Liver (tissue), 8 donors: ENCODE measurements at regions not wholly inside any gene's neighbourhood (a gene's known extent, or its start where the extent isn't known, plus 50 kb on each side); places are given as distances from the start of the nearest gene placed in this dataset.

Experiments used
- DNase-seq: peaks from one replicate; pipeline ENCODE4 v3.0.0-alpha.2; 2017; ENCODE audit warnings: low spot score
- H3K27ac ChIP-seq, 2 donors: one replicate each; pipeline ENCODE4 v1.7.0; 2013; ENCODE audit warnings: inconsistent platforms in 2 of 2, low read length in 2 of 2, control low read depth in 1 of 2, low read depth in 1 of 2, mild to moderate bottlenecking in 1 of 2
- H3K27me3 ChIP-seq, 4 donors: one replicate each; pipeline versions ENCODE4 v1.6.1 to v1.7.0; 2013; ENCODE audit warnings: low read length in 3 of 4, inconsistent platforms in 1 of 4, mild to moderate bottlenecking in 1 of 4, moderate library complexity in 1 of 4; ENCODE audit not compliant: control insufficient read depth in 4 of 4, insufficient read depth in 4 of 4
- H3K36me3 ChIP-seq, 4 donors: one replicate each; pipeline versions ENCODE4 v1.6.1 to v1.7.0; 2013; ENCODE audit warnings: low read length in 3 of 4, mild to moderate bottlenecking in 3 of 4, low read depth in 1 of 4, moderate library complexity in 1 of 4; ENCODE audit not compliant: control insufficient read depth in 4 of 4, insufficient read depth in 3 of 4
- H3K4me1 ChIP-seq, 4 donors: one replicate each; pipeline versions ENCODE4 v1.6.1 to v1.7.0; 2013; ENCODE audit warnings: low read length in 3 of 4, mild to moderate bottlenecking in 3 of 4, moderate library complexity in 1 of 4; ENCODE audit not compliant: control insufficient read depth in 4 of 4, insufficient read depth in 4 of 4
- H3K4me3 ChIP-seq, 3 donors: one replicate each; pipeline versions ENCODE4 v1.6.1 to v1.7.0; 2013; ENCODE audit warnings: low read length in 3 of 3, control low read depth in 1 of 3, low read depth in 1 of 3, mild to moderate bottlenecking in 1 of 3
- H3K9ac ChIP-seq, 2 donors: one replicate each; pipeline ENCODE4 v1.7.0; 2013; ENCODE audit warnings: low read length in 2 of 2, mild to moderate bottlenecking in 2 of 2, moderate library complexity in 2 of 2, control low read depth in 1 of 2, low read depth in 1 of 2
- H3K9me3 ChIP-seq, 4 donors: one replicate each; pipeline versions ENCODE4 v1.6.1 to v1.7.0; 2013; ENCODE audit warnings: low read length in 3 of 4; ENCODE audit not compliant: control insufficient read depth in 4 of 4
- EGR1 ChIP-seq, 2 donors: IDR thresholded peaks; 2 replicates each; pipeline ENCODE4 v1.6.1; 2016 to 2018; ENCODE audit warnings: antibody characterized with exemption in 2 of 2, low read depth in 2 of 2
- FOXA1 ChIP-seq: IDR thresholded peaks from 2 replicates; pipeline ENCODE4 v1.6.1; 2016; ENCODE audit warnings: antibody characterized with exemption
- GABPA ChIP-seq, 2 donors: IDR thresholded peaks in 1 of 2; conservative IDR thresholded peaks in 1 of 2; 2 replicates each; pipeline ENCODE4 v1.6.1; 2016; ENCODE audit warnings: antibody characterized with exemption in 2 of 2, mild to moderate bottlenecking in 1 of 2, moderate library complexity in 1 of 2
- HNF4A ChIP-seq, 2 donors: conservative IDR thresholded peaks; 2 replicates each; pipeline ENCODE4 v1.6.1; 2016; ENCODE audit warnings: antibody characterized with exemption in 2 of 2, mild to moderate bottlenecking in 2 of 2
- HNF4G ChIP-seq: IDR thresholded peaks from 2 replicates; pipeline ENCODE4 v1.6.1; 2016; ENCODE audit warnings: antibody characterized with exemption
- JUND ChIP-seq, 2 donors: IDR thresholded peaks; 2 replicates each; pipeline ENCODE4 v1.6.1; 2016; ENCODE audit warnings: antibody characterized with exemption in 2 of 2
- NR2F2 ChIP-seq: IDR thresholded peaks from 2 replicates; pipeline ENCODE4 v1.6.1; 2016; ENCODE audit warnings: antibody characterized with exemption
- RAD21 ChIP-seq, 2 donors: IDR thresholded peaks; 2 replicates each; pipeline ENCODE4 v1.6.1; 2016; ENCODE audit warnings: antibody characterized with exemption in 2 of 2, mild to moderate bottlenecking in 2 of 2
- RXRA ChIP-seq, 2 donors: IDR thresholded peaks; 2 replicates each; pipeline ENCODE4 v1.6.1; 2017 to 2018; ENCODE audit warnings: antibody characterized with exemption in 2 of 2, mild to moderate bottlenecking in 1 of 2
- TAF1 ChIP-seq: conservative IDR thresholded peaks from 2 replicates; pipeline ENCODE4 v1.6.1; 2016; ENCODE audit warnings: antibody characterized with exemption, mild to moderate bottlenecking
- YY1 ChIP-seq: IDR thresholded peaks from 2 replicates; pipeline ENCODE4 v1.6.1; 2016; ENCODE audit warnings: antibody characterized with exemption, mild to moderate bottlenecking
- WGBS: extraction: QIAGEN DNeasy Blood & Tissue Kit; methylation state at CpG from one replicate; pipeline ENCODE4 v1.1.7; 2013; 5-methylcytosine and 5-hydroxymethylcytosine counted together
- TF ChIP-seq, protein P1 (sequence below): IDR thresholded peaks from 2 replicates; pipeline ENCODE4 v1.6.1; 2016; ENCODE audit warnings: antibody characterized with exemption, mild to moderate bottlenecking
- TF ChIP-seq, protein P2 (sequence below): fragments of 150-350 bp; IDR thresholded peaks from 2 replicates; pipeline ENCODE4 v1.5.1; 2017; ENCODE audit warnings: improper control_type of control experiment, low read depth, low read length; ENCODE audit not compliant: missing input control
- TF ChIP-seq, protein P3 (sequence below): IDR thresholded peaks from 2 replicates; pipeline ENCODE4 v1.6.1; 2016; ENCODE audit warnings: antibody characterized with exemption
- donor health status: healthy.
- donor health status: healthy.
- donor health status: healthy.
- donor health status: healthy.
- donor health status: healthy.

DNA sequence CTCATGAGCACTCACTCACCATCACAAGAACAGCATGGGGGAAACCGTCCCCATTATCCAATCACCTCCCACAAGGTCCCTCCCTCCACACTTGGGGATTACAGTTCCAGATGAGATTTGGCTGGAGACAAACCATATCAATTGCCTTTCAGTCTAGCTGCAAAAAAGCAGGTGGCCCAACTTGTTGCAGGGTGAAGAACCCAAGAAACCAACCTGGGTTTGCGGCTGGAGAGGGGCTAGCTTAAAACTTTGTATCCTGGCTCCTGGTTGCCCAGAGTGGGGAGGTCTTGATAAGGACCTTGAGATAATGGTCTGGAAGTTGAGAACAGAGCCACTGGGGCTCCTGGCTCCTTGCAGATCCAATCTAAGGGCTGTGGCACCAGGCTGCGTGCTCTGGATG, 122.8 kb upstream of the PCBD1 start:
- no peak overlapping the region for H3K9ac ChIP-seq
- H3K27me3 ChIP-seq: peaks cover 0 to 2% (median 0%) of the 10 kb centered on the region in 4 donors
- no peak for DNase-seq
- H3K9me3 ChIP-seq: no peaks in the 10 kb centered on the region
- no peaks in the 10 kb centered on the region for H3K4me1 ChIP-seq
- no peaks in the 10 kb centered on the region for H3K36me3 ChIP-seq
- TF ChIP-seq, protein P1, sequence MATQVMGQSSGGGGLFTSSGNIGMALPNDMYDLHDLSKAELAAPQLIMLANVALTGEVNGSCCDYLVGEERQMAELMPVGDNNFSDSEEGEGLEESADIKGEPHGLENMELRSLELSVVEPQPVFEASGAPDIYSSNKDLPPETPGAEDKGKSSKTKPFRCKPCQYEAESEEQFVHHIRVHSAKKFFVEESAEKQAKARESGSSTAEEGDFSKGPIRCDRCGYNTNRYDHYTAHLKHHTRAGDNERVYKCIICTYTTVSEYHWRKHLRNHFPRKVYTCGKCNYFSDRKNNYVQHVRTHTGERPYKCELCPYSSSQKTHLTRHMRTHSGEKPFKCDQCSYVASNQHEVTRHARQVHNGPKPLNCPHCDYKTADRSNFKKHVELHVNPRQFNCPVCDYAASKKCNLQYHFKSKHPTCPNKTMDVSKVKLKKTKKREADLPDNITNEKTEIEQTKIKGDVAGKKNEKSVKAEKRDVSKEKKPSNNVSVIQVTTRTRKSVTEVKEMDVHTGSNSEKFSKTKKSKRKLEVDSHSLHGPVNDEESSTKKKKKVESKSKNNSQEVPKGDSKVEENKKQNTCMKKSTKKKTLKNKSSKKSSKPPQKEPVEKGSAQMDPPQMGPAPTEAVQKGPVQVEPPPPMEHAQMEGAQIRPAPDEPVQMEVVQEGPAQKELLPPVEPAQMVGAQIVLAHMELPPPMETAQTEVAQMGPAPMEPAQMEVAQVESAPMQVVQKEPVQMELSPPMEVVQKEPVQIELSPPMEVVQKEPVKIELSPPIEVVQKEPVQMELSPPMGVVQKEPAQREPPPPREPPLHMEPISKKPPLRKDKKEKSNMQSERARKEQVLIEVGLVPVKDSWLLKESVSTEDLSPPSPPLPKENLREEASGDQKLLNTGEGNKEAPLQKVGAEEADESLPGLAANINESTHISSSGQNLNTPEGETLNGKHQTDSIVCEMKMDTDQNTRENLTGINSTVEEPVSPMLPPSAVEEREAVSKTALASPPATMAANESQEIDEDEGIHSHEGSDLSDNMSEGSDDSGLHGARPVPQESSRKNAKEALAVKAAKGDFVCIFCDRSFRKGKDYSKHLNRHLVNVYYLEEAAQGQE: no peak
- TF ChIP-seq, protein P2, sequence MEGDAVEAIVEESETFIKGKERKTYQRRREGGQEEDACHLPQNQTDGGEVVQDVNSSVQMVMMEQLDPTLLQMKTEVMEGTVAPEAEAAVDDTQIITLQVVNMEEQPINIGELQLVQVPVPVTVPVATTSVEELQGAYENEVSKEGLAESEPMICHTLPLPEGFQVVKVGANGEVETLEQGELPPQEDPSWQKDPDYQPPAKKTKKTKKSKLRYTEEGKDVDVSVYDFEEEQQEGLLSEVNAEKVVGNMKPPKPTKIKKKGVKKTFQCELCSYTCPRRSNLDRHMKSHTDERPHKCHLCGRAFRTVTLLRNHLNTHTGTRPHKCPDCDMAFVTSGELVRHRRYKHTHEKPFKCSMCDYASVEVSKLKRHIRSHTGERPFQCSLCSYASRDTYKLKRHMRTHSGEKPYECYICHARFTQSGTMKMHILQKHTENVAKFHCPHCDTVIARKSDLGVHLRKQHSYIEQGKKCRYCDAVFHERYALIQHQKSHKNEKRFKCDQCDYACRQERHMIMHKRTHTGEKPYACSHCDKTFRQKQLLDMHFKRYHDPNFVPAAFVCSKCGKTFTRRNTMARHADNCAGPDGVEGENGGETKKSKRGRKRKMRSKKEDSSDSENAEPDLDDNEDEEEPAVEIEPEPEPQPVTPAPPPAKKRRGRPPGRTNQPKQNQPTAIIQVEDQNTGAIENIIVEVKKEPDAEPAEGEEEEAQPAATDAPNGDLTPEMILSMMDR: no peak
- TF ChIP-seq EGR1 (IDR thresholded peaks at IDR 0.05; ENCODE audit: low read depth in 2 of 2) (no peak), RAD21 (IDR thresholded peaks at IDR 0.05) (no peak), RXRA (IDR thresholded peaks at IDR 0.05) (no peak), JUND (IDR thresholded peaks at IDR 0.05) (no peak), FOXA1 (no peak), YY1 (no peak), GABPA (IDR thresholded peaks at IDR 0.05 in 1 of 2, conservative IDR thresholded peaks at IDR 0.05 in 1 of 2) (no peak)
- 88% methylated on average over 3 of the region's 3 CpGs for WGBS
- no peak overlapping the region for H3K4me3 ChIP-seq
- no peak overlapping the region for H3K27ac ChIP-seq

DNA sequence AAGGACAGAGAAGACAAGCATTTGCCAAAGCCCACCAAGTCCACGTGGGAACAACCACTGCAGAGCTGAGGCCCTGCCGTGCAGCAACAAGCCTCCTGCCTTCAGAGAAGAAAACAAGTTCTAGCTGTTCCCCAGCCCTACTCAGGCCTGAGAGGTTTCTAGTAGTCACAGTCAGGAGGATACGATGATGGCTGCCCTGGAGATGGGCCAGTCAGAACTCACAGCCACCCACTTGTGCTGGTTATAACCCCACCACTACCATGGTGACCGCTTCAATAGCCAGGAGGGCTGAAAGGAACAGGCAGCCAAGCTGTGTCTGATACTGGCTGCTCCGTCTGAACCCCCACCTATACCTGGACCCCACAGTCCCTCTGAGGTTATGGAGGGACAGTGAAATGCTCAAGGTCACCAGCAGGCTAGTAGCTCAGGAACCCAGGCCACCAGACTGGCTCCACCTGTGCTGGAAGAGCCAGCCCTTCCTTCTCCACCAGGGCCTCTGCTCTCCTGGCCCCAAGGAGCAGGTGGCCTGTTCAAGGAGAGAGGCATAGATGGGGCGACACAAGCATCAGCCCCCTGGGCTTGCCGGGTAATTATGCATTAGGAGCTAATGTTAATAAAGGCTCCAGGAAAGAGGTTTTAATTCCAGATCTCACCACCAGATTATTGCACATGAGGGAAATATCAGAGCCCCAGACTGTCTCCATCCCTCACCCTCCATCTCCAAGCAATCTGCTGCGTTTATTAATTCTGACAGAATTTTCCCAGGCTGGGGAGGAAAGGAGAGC, 125.8 kb upstream of the PCBD1 start:
- no peak for DNase-seq

DNA sequence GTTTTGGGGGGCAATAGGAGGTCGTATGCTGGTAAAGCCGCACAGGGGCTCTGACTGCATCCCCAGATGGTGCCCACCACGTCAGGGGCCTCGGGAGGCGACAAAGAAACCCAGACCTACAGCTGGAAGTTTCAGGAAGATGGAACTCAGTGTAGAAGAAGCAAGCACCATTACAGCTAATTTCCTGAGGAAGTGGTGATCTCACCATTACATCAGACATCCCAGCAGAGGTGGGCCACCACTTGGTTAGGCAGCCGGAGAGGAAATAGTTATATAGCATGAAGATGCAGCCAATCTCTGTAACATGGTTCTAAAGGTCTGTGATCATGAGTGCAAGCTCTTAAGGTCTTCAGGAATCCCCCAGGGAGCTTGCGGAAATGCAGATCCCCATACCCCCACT, 127.3 kb upstream of the PCBD1 start:
- Histone ChIP-seq H3K4me3 (no peak overlapping the region), H3K9me3 (no peaks in the 10 kb centered on the region), H3K36me3 (no peaks in the 10 kb centered on the region), H3K9ac (no peak overlapping the region), H3K27me3 (peaks cover 0 to 2% (median 0%) of the 10 kb centered on the region in 4 donors), H3K27ac (no peak overlapping the region), H3K4me1 (no peaks in the 10 kb centered on the region)
- WGBS: 74% methylated on average over 7 of the region's 7 CpGs
- no peak for DNase-seq
- TF ChIP-seq TAF1 (no peak), EGR1 (IDR thresholded peaks at IDR 0.05; ENCODE audit: low read depth in 2 of 2) (no peak), NR2F2 (no peak), RXRA (IDR thresholded peaks at IDR 0.05) (no peak), FOXA1 (no peak), RAD21 (IDR thresholded peaks at IDR 0.05) (no peak), HNF4G (no peak), GABPA (IDR thresholded peaks at IDR 0.05 in 1 of 2, conservative IDR thresholded peaks at IDR 0.05 in 1 of 2) (no peak), YY1 (no peak)
- TF ChIP-seq, protein P1: no peak

More for the DNA sequence above, 125.8 kb upstream of the PCBD1 start:
- Histone ChIP-seq H3K27ac (no peak overlapping the region), H3K4me3 (no peak overlapping the region), H3K36me3 (no peaks in the 10 kb centered on the region), H3K4me1 (no peaks in the 10 kb centered on the region), H3K27me3 (peaks cover 0 to 2% (median 0%) of the 10 kb centered on the region in 4 donors), H3K9ac (no peak overlapping the region), H3K9me3 (no peaks in the 10 kb centered on the region)
- 79% methylated on average over 8 of the region's 8 CpGs for WGBS
- TF ChIP-seq, protein P3, sequence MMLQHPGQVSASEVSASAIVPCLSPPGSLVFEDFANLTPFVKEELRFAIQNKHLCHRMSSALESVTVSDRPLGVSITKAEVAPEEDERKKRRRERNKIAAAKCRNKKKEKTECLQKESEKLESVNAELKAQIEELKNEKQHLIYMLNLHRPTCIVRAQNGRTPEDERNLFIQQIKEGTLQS: no peak
- TF ChIP-seq NR2F2: no peak
- no peak for TF ChIP-seq HNF4A (conservative IDR thresholded peaks at IDR 0.05)
- TF ChIP-seq RXRA (IDR thresholded peaks at IDR 0.05): no peak
